ENCODE measurements at regions not wholly inside any gene's neighbourhood (a gene's known extent, or its start where the extent isn't known, plus 50 kb on each side); places are given as distances from the start of the nearest gene placed in this dataset.

DNA sequence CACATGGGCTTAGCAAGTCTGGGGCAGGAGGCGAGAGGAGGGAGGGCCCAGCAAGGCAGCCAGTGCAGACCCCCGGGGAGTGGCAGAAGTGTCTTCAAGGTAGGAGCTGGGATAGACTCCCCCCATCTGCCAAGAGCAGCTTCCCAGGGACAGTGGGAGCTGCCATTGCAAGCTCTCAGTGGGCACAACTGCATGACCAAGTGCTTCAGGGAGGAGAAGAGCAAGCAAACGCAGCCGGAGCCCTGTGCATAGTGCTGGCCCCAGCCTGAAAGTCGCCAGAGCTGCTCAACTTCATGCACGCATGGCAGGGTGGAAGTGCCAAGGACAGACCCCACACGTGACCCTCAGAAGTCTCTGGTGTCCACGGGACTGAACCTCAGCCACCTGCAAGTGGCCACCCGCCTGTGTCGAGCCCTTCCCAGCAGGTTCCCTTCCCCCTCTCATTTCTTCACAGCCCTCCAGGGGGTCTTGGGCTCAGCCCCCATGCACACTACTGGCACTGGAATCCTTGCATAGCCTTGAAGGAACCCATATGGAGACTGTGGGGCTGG lies 89.4 kb downstream of the PLXNA1 start:
- TF ChIP-seq, protein P1, sequence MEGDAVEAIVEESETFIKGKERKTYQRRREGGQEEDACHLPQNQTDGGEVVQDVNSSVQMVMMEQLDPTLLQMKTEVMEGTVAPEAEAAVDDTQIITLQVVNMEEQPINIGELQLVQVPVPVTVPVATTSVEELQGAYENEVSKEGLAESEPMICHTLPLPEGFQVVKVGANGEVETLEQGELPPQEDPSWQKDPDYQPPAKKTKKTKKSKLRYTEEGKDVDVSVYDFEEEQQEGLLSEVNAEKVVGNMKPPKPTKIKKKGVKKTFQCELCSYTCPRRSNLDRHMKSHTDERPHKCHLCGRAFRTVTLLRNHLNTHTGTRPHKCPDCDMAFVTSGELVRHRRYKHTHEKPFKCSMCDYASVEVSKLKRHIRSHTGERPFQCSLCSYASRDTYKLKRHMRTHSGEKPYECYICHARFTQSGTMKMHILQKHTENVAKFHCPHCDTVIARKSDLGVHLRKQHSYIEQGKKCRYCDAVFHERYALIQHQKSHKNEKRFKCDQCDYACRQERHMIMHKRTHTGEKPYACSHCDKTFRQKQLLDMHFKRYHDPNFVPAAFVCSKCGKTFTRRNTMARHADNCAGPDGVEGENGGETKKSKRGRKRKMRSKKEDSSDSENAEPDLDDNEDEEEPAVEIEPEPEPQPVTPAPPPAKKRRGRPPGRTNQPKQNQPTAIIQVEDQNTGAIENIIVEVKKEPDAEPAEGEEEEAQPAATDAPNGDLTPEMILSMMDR (IDR thresholded peaks at IDR 0.05; ENCODE audit: insufficient read depth, low read depth, low read length): no peak
- no peak for TF ChIP-seq EZH2 (IDR thresholded peaks at IDR 0.05; ENCODE audit: insufficient read depth, low read length)

DNA sequence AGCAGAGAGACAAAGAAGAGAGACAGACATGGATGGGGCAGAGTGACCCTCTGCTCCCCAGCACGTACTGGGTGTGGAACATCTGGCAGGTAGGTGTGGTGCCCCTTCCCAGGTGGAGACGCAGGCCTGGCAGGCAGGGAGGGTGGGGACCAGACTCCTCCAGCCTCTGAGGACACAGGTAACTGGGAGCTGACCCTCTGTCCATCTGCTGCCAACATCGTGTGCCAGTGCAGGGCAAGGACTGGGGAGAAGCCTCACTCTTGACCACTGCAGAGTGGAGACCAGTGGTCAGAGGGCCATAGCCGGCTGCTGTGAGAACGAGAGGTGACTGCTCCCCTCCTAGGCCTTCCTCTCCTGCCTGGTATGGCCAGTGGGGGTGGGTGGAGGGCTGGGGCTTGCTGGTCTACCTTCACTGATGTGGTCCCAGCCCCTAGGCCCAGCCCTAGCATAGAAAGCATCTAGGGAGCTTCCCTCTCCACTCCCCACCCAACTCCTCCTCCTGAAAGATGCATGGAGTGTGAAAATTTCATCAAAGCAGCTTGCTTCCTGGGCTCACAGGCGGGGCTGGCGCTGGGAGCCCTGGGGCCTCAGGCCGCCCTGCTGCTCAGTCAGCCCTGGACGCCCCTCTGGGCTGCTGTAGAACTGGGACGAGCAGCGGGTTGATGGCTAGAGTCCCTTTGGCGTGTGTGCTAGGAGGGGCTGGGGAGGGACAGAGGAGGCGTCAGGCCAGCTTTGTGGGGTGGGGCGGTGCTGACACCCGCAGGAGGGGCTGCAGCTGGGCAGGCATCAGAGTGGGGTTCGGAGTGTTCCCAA lies 90.3 kb downstream of the PLXNA1 start:
- Mint-ChIP-seq H3K4me3 (ENCODE audit: unreplicated experiment) (no peak overlapping the region), H3K27ac (ENCODE audit: unreplicated experiment) (no peak overlapping the region), H3K9me3 (ENCODE audit: unreplicated experiment) (peaks cover 12% of the 10 kb centered on the region), H3K36me3 (ENCODE audit: low read depth, unreplicated experiment) (no peaks in the 10 kb centered on the region), H3K27me3 (ENCODE audit: low read depth, unreplicated experiment) (peaks cover 32% of the 10 kb centered on the region), H3K4me1 (ENCODE audit: low read depth, unreplicated experiment) (peaks cover 16% of the 10 kb centered on the region)
- DNase-seq (ENCODE audit: low read depth): no peak
- Histone ChIP-seq H3K27ac (ENCODE audit: low read depth, low read length) (no peak overlapping the region), H3K79me2 (ENCODE audit: insufficient read depth, low read length) (no peaks in the 10 kb centered on the region), H3K9ac (ENCODE audit: low read length) (no peak overlapping the region), H3K4me3 (ENCODE audit: insufficient read depth, low read depth, low read length) (no peak overlapping the region), H3K4me2 (ENCODE audit: low read length) (no peak overlapping the region), H3K36me3 (ENCODE audit: insufficient read depth, low read length) (no peaks in the 10 kb centered on the region), H3K4me1 (ENCODE audit: insufficient read depth, low read length) (no peaks in the 10 kb centered on the region), H2AFZ (ENCODE audit: low read depth, low read length) (no peak overlapping the region), H4K20me1 (ENCODE audit: insufficient read depth, low read length) (no peaks in the 10 kb centered on the region), H3K27me3 (ENCODE audit: insufficient read depth, low read length) (no peaks in the 10 kb centered on the region), H3K9me3 (ENCODE audit: insufficient read depth, low read depth, low read length) (no peaks in the 10 kb centered on the region)
- no peak for FAIRE-seq
- TF ChIP-seq EZH2 (IDR thresholded peaks at IDR 0.05; ENCODE audit: insufficient read depth, low read length): no peak
- TF ChIP-seq, protein P1 (IDR thresholded peaks at IDR 0.05; ENCODE audit: insufficient read depth, low read depth, low read length): no peak

More for the DNA sequence above, 89.4 kb downstream of the PLXNA1 start:
- Mint-ChIP-seq H3K27ac (ENCODE audit: unreplicated experiment) (no peak overlapping the region), H3K4me3 (ENCODE audit: unreplicated experiment) (no peak overlapping the region), H3K27me3 (ENCODE audit: low read depth, unreplicated experiment) (peaks cover 37% of the 10 kb centered on the region), H3K9me3 (ENCODE audit: unreplicated experiment) (peaks cover 12% of the 10 kb centered on the region), H3K4me1 (ENCODE audit: low read depth, unreplicated experiment) (peaks cover 16% of the 10 kb centered on the region), H3K36me3 (ENCODE audit: low read depth, unreplicated experiment) (no peaks in the 10 kb centered on the region)
- FAIRE-seq (no peak), DNase-seq (ENCODE audit: low read depth) (no peak)
- H3K27ac ChIP-seq (ENCODE audit: low read depth, low read length): no peak overlapping the region
- no peaks in the 10 kb centered on the region for H3K4me1 ChIP-seq (ENCODE audit: insufficient read depth, low read length)
- H3K27me3 ChIP-seq (ENCODE audit: insufficient read depth, low read length): no peaks in the 10 kb centered on the region
- H3K36me3 ChIP-seq (ENCODE audit: insufficient read depth, low read length): no peaks in the 10 kb centered on the region
- H3K79me2 ChIP-seq (ENCODE audit: insufficient read depth, low read length): no peaks in the 10 kb centered on the region
- H3K4me2 ChIP-seq (ENCODE audit: low read length): no peak overlapping the region
- no peaks in the 10 kb centered on the region for H3K9me3 ChIP-seq (ENCODE audit: insufficient read depth, low read depth, low read length)
- H3K9ac ChIP-seq (ENCODE audit: low read length): no peak overlapping the region
- no peak overlapping the region for H2AFZ ChIP-seq (ENCODE audit: low read depth, low read length)
- H4K20me1 ChIP-seq (ENCODE audit: insufficient read depth, low read length): no peaks in the 10 kb centered on the region
- no peak overlapping the region for H3K4me3 ChIP-seq (ENCODE audit: insufficient read depth, low read depth, low read length)

Data from astrocyte (in vitro differentiated cells and primary cell).